GM23338 (cell line): ENCODE measurements at regions not wholly inside any gene's neighbourhood (a gene's known extent, or its start where the extent isn't known, plus 50 kb on each side); places are given as distances from the start of the nearest gene placed in this dataset.

ENCODE experiments used
- ATAC-seq: fragments of 200-7000 bp; cut with Tn5 transposase; 3 replicates; pipeline ENCODE4 v1.9.1; 2020
- DNase-seq: peaks from one replicate; pipeline ENCODE4 v3.0.0-alpha.2; 2015; ENCODE audit warnings: low spot score
- H2AFZ ChIP-seq: fragments of 200-600 bp; sonication (generic); 2 replicates; pipeline ENCODE4 v1.8.0; 2016; ENCODE audit warnings: antibody characterized with exemption, mild to moderate bottlenecking, moderate library complexity
- H3F3A ChIP-seq: fragments of 200-600 bp; sonication (generic); replicated peaks from 2 replicates; pipeline ENCODE4 v1.8.0; 2017; ENCODE audit warnings: antibody characterized with exemption, mixed run types, low read depth
- H3K27ac ChIP-seq: fragments of 200-600 bp; sonication (generic); 2 replicates; pipeline ENCODE4 v1.6.1; 2016; ENCODE audit warnings: low read depth
- H3K27me3 ChIP-seq: fragments of 200-600 bp; sonication (generic); 2 replicates; pipeline ENCODE4 v1.8.0; 2016; ENCODE audit warnings: mild to moderate bottlenecking, mixed run types, moderate library complexity; ENCODE audit not compliant: insufficient read depth
- H3K36me3 ChIP-seq: fragments of 200-600 bp; sonication (generic); 2 replicates; pipeline ENCODE4 v1.8.0; 2016; ENCODE audit warnings: mild to moderate bottlenecking; ENCODE audit not compliant: insufficient read depth
- H3K4me1 ChIP-seq: fragments of 200-600 bp; sonication (generic); 2 replicates; pipeline ENCODE4 v1.8.0; 2016; ENCODE audit warnings: mild to moderate bottlenecking, moderate library complexity; ENCODE audit not compliant: insufficient read depth
- H3K4me2 ChIP-seq: fragments of 200-600 bp; sonication (generic); 2 replicates; pipeline ENCODE4 v1.7.1; 2017; ENCODE audit warnings: mixed run types
- H3K4me3 ChIP-seq: fragments of 200-600 bp; sonication (generic); 2 replicates; pipeline ENCODE4 v1.6.1; 2016; ENCODE audit warnings: mixed run types
- H3K79me2 ChIP-seq: fragments of 200-600 bp; sonication (generic); replicated peaks from 2 replicates; pipeline ENCODE4 v1.8.0; 2017; ENCODE audit warnings: mild to moderate bottlenecking; ENCODE audit not compliant: insufficient read depth
- H3K9me2 ChIP-seq: fragments of 200-600 bp; sonication (generic); 2 replicates; pipeline ENCODE4 v1.8.0; 2017; ENCODE audit not compliant: insufficient read depth
- H4K20me1 ChIP-seq: fragments of 200-600 bp; sonication (generic); replicated peaks from 2 replicates; pipeline ENCODE4 v1.8.0; 2017; ENCODE audit warnings: mild to moderate bottlenecking; ENCODE audit not compliant: insufficient read depth
- H3K27ac Mint-ChIP-seq: 2 replicates; pipeline ENCODE4 v1.8.0; 2020; ENCODE audit warnings: inconsistent platforms, mild to moderate bottlenecking, moderate library complexity, mixed read lengths
- H3K27me3 Mint-ChIP-seq: 3 replicates; pipeline ENCODE4 v1.8.0; 2022; ENCODE audit warnings: low read depth, mild to moderate bottlenecking, moderate library complexity, mixed read lengths, inconsistent platforms; ENCODE audit not compliant: insufficient read depth, poor library complexity
- H3K36me3 Mint-ChIP-seq: 3 replicates; pipeline ENCODE4 v1.8.0; 2021; ENCODE audit warnings: low read depth, mild to moderate bottlenecking, inconsistent platforms, moderate library complexity, mixed read lengths
- H3K4me1 Mint-ChIP-seq: 3 replicates; pipeline ENCODE4 v1.8.0; 2020; ENCODE audit warnings: mild to moderate bottlenecking, inconsistent platforms, mixed read lengths
- H3K4me3 Mint-ChIP-seq: 3 replicates; pipeline ENCODE4 v1.8.0; 2021; ENCODE audit warnings: moderate library complexity, mild to moderate bottlenecking, inconsistent platforms, mixed read lengths
- H3K9me3 Mint-ChIP-seq: 3 replicates; pipeline ENCODE4 v1.8.0; 2020; ENCODE audit warnings: moderate library complexity, mild to moderate bottlenecking, inconsistent platforms, mixed read lengths
- CREB1 ChIP-seq: fragments of 250-450 bp; sonication (Bioruptor Pico); IDR thresholded peaks from 2 replicates; pipeline ENCODE4 v1.5.0; 2020; ENCODE audit warnings: low read depth, mild to moderate bottlenecking, moderate library complexity
- ETS1 ChIP-seq: IDR thresholded peaks from 2 replicates; pipeline ENCODE4 v1.6.1; 2016; ENCODE audit warnings: antibody characterized with exemption
- EZH2 ChIP-seq: fragments of 200-600 bp; sonication (generic); IDR thresholded peaks from one replicate; pipeline ENCODE4 v1.8.0; 2017; ENCODE audit warnings: antibody characterized with exemption, mild to moderate bottlenecking, low read depth; ENCODE audit not compliant: unreplicated experiment
- EZH2phosphoT487 ChIP-seq: fragments of 200-600 bp; sonication (generic); IDR thresholded peaks from one replicate; pipeline ENCODE4 v1.8.1; 2018; ENCODE audit warnings: antibody characterized with exemption; ENCODE audit not compliant: unreplicated experiment
- JUNB ChIP-seq: IDR thresholded peaks from one replicate; pipeline ENCODE4 v1.6.1; 2016; ENCODE audit warnings: antibody characterized with exemption; ENCODE audit not compliant: unreplicated experiment
- NANOG ChIP-seq: IDR thresholded peaks from 2 replicates; pipeline ENCODE4 v1.6.1; 2016; ENCODE audit warnings: antibody characterized with exemption, borderline replicate concordance
- STAT1 ChIP-seq: IDR thresholded peaks from one replicate; pipeline ENCODE4 v1.6.1; 2016; ENCODE audit warnings: antibody characterized with exemption; ENCODE audit not compliant: unreplicated experiment
- ZNF114 ChIP-seq: fragments of 250-450 bp; sonication (Bioruptor Pico); IDR thresholded peaks from 2 replicates; pipeline ENCODE4 v1.5.0; 2020; ENCODE audit warnings: mild to moderate bottlenecking, moderate library complexity
- TF ChIP-seq, protein P1 (sequence below): IDR thresholded peaks from one replicate; pipeline ENCODE4 v1.6.1; 2018; ENCODE audit warnings: antibody characterized with exemption; ENCODE audit not compliant: unreplicated experiment
- TF ChIP-seq, protein P2 (sequence below), 2 experiments: fragments of 200-600 bp in 1 of 2; sonication (generic) in 1 of 2; conservative IDR thresholded peaks; 2 replicates each; pipeline versions ENCODE4 v1.5.1 to v1.6.1; 2016 to 2017; ENCODE audit warnings: antibody characterized with exemption in 2 of 2, low read depth in 2 of 2, mild to moderate bottlenecking in 2 of 2, moderate library complexity in 1 of 2

GRCh38 chr2:238726670-238727584, 121.0 kb upstream of the TWIST2 start (continued):
- TF ChIP-seq ZNF114 (CRISPR knock-in tag) = no peak

GRCh38 chr2:238727585-238728329, 120.1 kb upstream of the TWIST2 start:
- Histone ChIP-seq H3K4me2 (no peak overlapping the region), H3K9me2 (no peaks in the 10 kb centered on the region), H2AFZ (no peak overlapping the region), H3F3A (no peaks in the 10 kb centered on the region), H3K27me3 (no peaks in the 10 kb centered on the region), H3K4me3 (no peak overlapping the region), H3K36me3 (no peaks in the 10 kb centered on the region), H3K4me1 (no peaks in the 10 kb centered on the region), H3K27ac (no peak overlapping the region), H4K20me1 (no peaks in the 10 kb centered on the region), H3K79me2 (no peaks in the 10 kb centered on the region)
- ATAC-seq (no peak), DNase-seq (no peak)
- Mint-ChIP-seq H3K9me3 (no peaks in the 10 kb centered on the region; the same call in 1 of the 3 replicates), H3K36me3 (no peaks in the 10 kb centered on the region), H3K4me1 (no peaks in the 10 kb centered on the region), H3K27ac (no peak overlapping the region), H3K4me3 (no peak overlapping the region), H3K27me3 (peaks cover 8% of the 10 kb centered on the region)
- TF ChIP-seq JUNB (no peak), CREB1 (no peak), ETS1 (no peak), ZNF114 (CRISPR knock-in tag) (no peak), STAT1 (no peak), NANOG (no peak), EZH2phosphoT487 (no peak), EZH2 (no peak)
- TF ChIP-seq, protein P1, sequence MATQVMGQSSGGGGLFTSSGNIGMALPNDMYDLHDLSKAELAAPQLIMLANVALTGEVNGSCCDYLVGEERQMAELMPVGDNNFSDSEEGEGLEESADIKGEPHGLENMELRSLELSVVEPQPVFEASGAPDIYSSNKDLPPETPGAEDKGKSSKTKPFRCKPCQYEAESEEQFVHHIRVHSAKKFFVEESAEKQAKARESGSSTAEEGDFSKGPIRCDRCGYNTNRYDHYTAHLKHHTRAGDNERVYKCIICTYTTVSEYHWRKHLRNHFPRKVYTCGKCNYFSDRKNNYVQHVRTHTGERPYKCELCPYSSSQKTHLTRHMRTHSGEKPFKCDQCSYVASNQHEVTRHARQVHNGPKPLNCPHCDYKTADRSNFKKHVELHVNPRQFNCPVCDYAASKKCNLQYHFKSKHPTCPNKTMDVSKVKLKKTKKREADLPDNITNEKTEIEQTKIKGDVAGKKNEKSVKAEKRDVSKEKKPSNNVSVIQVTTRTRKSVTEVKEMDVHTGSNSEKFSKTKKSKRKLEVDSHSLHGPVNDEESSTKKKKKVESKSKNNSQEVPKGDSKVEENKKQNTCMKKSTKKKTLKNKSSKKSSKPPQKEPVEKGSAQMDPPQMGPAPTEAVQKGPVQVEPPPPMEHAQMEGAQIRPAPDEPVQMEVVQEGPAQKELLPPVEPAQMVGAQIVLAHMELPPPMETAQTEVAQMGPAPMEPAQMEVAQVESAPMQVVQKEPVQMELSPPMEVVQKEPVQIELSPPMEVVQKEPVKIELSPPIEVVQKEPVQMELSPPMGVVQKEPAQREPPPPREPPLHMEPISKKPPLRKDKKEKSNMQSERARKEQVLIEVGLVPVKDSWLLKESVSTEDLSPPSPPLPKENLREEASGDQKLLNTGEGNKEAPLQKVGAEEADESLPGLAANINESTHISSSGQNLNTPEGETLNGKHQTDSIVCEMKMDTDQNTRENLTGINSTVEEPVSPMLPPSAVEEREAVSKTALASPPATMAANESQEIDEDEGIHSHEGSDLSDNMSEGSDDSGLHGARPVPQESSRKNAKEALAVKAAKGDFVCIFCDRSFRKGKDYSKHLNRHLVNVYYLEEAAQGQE = no peak
- TF ChIP-seq, protein P2, sequence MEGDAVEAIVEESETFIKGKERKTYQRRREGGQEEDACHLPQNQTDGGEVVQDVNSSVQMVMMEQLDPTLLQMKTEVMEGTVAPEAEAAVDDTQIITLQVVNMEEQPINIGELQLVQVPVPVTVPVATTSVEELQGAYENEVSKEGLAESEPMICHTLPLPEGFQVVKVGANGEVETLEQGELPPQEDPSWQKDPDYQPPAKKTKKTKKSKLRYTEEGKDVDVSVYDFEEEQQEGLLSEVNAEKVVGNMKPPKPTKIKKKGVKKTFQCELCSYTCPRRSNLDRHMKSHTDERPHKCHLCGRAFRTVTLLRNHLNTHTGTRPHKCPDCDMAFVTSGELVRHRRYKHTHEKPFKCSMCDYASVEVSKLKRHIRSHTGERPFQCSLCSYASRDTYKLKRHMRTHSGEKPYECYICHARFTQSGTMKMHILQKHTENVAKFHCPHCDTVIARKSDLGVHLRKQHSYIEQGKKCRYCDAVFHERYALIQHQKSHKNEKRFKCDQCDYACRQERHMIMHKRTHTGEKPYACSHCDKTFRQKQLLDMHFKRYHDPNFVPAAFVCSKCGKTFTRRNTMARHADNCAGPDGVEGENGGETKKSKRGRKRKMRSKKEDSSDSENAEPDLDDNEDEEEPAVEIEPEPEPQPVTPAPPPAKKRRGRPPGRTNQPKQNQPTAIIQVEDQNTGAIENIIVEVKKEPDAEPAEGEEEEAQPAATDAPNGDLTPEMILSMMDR (conservative IDR thresholded peaks at IDR 0.05; ENCODE audit: low read depth in 2 of 2) = no peak
